GM21360 (cell line): ENCODE measurements at regions not wholly inside any gene's neighbourhood (a gene's known extent, or its start where the extent isn't known, plus 50 kb on each side); places are given as distances from the start of the nearest gene placed in this dataset.

ENCODE experiments used
- ATAC-seq: cut with Tn5 transposase; IDR thresholded peaks from one replicate; pipeline ENCODE4 v1.9.1; 2021; ENCODE audit warnings: mild to moderate bottlenecking, moderate library complexity; ENCODE audit not compliant: unreplicated experiment

DNA sequence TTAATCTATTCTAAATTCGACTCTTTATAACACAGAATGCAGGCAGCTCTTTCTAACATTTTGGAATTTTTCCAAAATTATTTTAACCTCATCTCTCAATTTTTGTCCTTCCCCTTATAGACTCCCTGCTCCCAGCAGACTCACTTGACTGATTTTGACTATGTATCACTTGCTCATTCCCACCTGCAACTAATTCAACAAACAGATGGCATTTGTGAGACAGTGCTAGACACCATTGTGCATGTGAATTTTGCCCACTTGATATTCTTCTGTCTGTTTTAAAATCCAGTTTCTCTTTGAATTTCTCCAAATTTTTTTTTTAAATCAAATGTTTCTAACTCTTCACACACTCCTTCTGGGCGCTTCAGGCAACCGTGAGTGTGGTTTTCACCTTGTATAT lies 1534.0 kb downstream of the PCDH7 start:
- no peak for ATAC-seq

DNA sequence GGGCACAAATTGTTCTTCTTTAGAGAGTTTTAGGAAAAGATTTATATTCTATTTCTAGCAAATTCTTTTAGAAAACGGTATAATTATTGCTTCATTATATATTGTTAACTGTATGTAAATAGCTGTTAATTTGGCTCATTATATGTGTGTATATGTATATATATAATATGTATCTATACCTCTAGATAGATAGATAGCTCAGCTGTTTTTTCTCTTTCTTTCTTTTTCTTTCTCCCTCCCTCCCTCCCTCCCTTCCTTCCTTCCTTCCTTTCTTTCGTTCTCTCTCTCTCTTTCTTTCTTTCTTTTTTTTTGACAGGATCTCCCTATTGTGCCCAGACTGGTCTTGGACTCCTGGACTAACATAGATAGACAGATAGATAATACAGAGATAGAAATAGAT lies 1538.8 kb downstream of the PCDH7 start:
- ATAC-seq = no peak

DNA sequence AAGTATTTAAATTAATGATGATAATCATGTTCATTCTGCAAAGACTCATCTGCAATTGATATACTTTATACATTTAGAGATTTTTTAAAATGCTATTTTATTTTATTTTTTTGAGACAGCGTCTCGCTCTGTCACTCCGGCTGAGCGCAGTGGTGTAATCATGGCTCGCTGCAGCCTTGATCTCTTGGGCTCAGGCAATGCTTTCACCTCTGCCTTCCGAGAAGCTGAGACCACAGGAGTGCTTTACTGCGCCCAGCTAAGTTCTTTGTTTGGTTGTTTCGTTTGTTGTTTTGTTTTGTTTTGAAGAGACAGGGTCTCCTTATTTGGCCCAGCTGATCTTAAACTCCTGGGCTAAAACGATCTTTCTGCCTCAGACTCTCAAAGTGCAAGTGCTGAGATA lies 1541.0 kb downstream of the PCDH7 start:
- ATAC-seq = no peak

DNA sequence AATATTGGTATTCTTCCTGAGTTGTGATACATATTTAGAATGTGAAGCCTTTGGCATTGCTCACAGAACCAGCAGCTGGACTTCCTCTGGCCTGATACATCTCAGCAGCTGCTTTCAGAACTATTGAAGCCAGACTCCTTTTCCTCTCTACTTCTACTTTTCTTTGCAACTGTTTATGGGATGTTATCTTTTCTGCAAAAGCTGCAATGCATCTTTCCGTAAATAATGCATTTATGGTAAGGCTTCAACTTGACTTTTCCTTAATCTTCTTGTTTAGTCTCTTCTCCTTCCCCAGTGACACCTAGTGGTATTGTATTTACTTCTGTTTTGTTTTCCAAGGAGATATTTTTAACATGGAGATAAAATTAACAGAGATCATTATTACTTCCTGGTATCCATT lies 1548.7 kb downstream of the PCDH7 start:
- no peak for ATAC-seq

DNA sequence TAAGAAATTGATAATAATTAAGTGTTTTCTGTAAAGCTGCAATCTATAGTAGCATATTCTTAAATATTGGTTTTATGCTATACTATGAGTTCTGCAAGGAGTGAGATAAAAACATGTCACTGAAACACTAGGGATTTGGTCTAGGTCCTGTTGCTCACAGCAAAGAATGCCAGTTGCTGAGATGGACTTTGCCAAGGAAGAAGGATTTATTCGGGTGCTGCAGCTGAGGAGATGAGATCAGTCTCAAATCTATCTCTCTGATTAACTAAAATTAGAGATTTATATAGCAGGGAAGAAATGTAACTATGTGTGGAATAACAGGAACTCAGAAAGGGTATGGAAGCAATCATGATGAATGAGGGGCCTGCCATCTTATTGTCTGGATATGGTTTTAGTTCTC lies 1569.9 kb downstream of the PCDH7 start:
- ATAC-seq = no peak

DNA sequence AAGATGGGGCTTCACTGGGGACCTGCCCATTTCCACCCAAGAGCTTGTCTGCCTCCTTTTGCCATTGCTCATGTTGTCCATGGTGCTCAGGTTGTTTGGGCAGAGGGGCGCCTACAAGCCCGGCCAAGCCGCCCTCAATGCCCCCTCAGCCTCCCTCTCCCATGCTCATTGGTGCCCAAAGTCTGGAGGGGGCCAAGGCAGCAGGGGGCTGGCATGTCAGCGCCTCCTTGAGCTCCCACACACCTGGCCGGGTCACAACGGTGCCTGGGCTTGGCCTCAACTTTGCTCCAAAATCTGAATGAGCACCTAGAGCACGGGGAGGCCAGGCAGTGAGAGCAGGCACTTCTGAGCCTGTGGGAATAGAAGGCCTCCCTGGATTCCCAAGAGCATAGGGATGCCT lies 1598.8 kb downstream of the PCDH7 start:
- no peak for ATAC-seq

DNA sequence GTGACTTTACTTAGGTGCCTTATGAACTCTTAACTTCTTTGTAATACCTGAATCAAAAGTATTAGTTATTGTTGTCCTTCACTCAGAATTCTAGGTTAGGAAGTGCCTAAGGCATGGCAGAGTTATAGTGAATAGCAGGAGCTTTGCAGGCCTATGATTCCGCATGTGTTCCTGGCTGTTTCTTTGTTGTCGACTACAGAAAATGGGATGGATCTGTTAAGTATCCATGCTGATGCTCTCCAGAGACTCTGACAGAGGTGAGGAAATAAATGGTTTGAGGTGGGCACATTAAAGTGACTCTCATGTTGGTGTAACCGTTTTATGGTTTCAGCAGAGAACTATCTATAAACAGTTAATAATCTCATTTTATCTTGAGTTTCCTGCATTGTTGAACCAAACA lies 1601.3 kb downstream of the PCDH7 start:
- no peak for ATAC-seq

DNA sequence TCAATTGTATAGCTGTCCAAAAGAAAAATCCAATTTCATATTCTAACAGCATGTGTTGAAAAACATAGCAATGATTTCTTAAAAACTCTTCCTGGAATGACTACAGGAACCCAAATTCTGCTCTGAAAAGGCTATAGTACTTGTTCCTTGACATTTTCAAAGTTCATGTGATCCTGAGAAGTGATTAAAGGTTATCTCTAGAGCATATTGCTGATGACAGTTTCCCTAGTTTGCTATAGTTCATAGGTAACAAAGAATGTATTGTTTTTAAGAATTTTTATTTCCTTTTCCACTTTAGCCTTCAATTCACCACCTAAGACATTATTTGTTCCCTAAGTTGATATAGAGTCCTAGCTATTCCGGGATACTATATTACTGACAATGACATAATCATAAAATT lies 1614.6 kb downstream of the PCDH7 start:
- no peak for ATAC-seq

DNA sequence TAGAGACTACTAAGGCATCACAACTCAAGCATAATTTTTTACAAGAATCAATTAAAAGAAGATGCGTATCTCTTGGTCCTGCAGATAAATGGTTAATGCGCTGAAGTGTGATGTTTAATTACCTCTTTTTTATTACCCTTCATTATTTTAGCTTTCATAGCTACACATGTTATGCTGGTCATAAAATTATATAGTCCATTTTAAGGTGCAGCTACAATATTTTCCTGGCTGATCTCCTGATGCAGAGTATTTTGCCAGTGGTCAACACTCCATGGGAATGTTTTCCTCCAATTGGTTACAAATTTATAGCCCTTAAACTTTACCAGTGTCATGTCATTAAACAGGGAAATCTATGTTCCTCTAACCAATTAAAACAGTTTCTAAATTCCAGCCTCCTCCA lies 1617.2 kb downstream of the PCDH7 start:
- ATAC-seq = no peak

DNA sequence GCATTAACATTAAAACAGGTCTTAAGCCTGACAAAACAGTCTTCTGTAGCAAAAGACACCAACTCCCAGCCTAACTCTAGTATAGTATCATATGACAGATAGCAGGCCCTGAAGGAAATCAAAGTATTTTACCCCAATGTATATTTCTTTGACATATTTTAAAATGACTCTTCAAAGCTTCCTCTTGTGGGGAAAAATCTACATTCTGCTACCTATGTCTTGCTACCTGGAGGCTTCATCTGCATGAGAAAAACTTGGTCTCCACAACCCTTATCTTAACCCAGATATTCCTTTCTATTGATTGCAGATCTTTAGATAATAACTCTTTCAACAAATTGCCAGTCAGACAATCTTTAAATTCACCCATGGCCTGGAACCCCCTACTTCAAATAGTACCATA lies 1620.4 kb downstream of the PCDH7 start:
- ATAC-seq = no peak

DNA sequence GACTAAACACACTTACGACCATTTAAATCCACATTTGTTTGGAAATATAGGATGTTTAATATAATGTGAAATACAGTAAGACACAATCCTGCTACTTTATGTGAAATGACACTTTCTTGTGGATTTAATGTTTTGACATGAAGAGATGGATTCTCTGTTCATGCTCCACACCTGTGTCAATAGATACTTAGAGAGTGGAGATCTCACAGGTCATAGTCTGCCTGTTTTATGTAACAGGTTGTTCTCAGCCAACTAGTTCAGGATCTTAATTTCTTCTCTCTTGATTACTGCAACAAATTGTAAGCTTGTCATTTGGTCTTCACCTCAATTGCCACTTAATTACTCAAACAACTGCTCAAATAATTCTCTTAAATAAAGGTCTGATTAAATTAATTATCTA lies 1621.2 kb downstream of the PCDH7 start:
- no peak for ATAC-seq

DNA sequence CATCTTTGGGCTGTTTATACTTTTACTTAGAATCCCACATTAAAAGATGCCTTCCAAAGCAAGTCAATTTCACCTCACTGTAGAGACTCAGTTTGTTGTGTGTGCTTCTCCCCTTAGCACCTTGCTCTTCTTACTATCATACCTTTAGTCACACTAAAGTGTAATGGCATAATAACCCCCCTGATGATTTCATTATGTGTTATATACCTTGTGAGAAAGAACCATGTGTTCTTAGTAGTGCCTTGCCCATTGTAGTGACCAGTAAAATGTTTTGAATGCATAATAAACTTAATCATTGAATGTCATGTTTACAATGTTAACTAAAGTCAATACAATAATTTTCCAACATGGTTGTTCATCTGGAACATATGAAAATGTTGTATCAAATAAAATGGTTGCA lies 1621.9 kb downstream of the PCDH7 start:
- ATAC-seq = no peak

DNA sequence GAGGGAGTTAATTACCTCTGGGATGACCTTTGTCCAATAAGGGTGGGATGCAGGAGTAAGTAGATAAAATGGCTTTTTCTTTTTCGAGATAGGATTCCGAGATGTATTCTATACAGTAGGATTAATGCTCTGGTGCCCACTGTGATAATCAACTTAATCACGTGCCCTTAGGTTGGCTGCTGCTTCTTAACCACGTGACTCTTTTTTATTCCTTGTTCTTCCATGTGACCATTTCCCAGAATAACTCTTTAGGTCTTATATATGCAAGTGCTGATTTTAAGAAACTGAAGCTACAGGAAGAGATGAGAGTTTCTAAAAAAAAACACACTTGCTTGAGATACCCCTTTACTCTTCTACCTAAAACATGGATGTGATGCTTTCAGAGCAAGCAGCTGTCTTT lies 1628.9 kb downstream of the PCDH7 start:
- ATAC-seq = no peak

DNA sequence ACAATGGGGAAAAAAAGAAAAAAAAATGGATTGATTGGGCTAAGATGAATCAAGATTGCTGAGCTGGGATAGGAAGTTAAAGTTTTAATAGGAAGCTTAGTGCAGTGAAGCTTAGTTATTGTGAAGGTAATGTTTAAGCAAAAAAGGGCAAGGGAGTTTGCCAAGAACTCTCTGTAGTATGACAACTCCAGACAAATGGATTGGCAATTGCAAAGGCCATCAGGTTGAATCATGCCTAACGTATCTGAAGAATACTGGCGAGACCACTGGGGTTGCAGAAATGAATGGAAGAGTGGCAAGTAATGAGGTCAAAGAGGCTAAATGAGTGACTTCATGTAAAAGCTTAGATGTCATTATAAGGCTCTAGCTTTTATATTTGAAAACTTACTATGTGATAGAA lies 1654.0 kb downstream of the PCDH7 start:
- no peak for ATAC-seq

DNA sequence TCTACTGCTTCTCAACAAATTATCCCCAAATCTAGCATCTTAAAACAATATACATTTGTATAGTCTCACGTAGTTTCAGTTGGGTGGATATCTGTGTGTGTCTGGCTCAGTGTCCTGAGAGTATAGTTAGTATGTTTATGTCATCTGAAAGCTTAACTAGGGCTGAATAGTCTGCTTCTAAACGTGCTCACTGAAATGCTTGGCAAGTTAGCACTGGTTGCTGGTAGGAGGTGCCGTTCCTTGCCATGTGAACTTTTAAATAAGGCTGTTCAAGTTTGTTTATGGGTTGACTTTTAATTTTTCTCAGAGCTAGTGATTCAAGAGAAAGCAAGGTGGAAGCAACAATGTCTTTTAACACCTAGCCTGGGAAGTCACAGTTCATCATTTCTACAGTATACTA lies 1673.6 kb downstream of the PCDH7 start:
- no peak for ATAC-seq

DNA sequence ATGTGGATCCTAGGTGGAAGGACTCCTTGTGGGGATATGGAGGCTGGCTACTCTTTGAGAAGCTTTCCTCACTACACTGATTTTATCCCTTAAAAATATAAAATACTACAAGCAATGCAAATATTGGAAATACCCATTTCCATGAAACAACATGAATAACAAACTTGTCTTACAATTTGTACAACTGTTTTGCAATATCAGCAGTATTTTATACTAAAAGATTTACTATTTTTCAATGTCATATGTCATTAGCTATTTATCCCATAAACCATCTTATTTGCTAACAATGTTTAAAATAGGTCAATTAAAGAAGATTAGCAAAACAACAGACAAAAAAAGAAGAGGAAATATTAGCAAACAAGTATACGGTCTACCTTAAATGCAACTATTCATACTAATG lies 1674.1 kb downstream of the PCDH7 start:
- no peak for ATAC-seq

DNA sequence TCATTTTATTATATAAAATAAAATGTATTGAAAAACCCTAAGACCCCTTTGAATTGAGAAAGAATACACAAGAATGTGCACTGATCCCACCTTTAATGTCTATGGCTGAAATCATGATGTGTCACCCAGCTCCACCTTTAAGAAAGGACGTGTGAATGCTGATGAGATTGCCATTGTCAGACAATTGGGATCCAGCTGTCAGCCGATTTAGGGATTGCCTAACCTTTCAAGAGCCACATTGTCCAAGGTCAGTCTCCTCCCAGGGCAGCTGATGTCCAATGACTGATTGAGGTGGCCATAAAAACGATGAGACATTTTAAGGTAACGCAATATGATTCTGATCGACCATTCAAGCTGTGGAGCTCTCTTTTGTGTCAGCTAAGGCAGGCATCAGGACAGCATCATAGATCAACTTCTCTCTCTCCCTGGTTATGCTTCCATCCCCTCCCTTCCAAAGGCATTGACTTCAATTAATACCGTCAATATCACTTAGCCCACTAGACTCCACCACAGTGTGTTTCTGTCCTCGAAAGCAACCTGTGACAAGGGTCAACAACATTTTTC lies 1676.4 kb downstream of the PCDH7 start:
- no peak for ATAC-seq

DNA sequence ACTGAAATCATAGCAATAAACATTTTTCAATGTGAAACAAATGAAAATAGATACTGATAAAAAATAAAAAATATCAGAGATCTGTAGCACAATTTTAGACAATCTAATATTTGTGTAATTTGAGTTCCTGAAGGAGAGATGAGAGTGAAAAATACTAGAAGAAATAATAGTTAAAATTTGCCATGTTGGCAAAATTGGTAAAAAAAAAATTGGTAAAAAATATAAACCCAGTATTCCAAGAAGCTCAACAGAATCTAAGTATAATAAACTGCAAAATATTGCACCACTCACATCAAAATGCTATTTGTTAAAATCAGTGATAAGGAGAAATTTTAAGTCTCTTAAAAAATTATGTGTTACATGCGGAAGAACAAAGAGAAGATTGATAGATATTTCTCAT lies 1680.7 kb downstream of the PCDH7 start:
- no peak for ATAC-seq

DNA sequence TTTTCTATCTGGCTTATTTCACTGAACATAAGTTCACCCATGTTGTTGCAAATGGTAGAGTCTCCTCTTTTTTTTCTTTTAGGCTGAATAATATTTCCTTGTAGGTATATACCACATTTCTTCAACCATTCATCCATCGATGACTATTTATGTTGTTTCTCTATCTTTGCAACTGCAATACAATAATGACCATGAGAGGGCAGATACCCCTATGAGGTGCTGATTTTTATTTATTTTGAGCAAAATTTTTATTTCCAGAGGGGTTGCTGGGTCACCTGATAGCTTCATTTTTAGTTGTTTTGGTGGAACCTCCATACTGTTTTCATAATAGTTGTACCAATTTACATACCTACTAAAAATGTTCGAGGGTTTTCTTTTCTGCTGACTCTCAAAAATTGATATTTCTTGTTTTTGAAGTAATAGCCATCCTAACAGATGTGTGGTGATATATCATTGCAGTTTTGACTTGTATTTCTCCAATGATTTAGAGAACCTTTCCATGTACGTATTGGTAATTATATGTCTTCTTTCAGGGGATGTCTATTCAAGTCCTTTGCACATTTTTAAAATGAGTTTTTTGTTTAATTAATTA lies 1697.0 kb downstream of the PCDH7 start:
- ATAC-seq = no peak

DNA sequence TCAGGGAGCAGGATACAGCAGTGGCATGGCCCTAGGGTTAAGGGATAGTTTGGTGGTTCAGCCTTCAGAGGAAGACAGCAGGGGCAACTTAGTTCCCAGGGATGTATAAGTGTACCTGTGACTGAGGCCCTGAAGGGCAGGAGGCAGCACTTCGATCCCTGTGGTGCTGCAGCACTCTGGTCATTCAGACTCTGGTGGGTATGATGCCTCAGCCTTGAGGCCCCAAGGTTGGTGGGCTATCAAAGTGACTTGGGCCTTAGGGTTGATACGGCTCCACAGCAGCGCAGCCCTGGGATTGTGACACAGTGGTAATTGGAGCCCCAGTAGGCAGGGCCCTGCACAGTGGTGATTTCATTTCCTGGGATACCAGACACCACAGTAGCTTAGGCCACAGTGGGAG lies 1703.1 kb downstream of the PCDH7 start:
- no peak for ATAC-seq

DNA sequence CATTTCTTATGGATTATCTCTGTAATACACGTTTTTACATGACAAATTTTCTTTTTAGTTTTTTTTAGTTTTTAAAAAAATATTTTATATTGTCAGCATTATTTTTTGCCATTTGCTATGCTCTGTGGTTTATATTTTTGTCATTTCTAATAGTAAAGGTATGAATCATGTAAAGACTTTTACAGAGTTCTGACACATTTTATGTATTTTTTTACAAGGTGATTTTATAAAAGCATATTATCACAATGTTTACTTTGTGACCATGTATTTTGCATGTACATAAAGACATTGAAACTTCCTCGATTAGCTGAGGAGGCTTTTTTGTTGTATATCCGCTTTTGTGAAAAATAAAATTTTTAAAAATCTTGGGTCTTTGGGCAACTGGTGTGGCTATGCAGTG lies 1705.1 kb downstream of the PCDH7 start:
- no peak for ATAC-seq

DNA sequence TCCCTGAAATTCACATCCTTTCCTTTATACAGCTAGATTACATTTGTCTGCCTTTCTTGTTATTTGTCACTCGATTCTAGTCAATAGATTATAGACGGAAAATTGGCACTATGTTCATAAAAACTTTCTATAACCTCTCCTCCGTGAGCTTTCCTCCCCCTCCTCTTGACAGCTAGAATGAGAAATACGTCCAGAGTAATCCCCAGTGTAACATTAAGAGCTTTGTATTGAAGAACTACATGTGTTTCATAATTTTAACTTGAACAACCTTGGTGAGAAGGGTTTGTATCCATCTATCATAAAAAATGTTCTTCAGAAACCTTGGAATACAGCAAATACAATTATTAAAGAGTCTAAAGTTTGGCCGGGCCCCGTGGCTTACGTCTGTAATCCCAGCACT lies 1707.4 kb downstream of the PCDH7 start:
- ATAC-seq = no peak

DNA sequence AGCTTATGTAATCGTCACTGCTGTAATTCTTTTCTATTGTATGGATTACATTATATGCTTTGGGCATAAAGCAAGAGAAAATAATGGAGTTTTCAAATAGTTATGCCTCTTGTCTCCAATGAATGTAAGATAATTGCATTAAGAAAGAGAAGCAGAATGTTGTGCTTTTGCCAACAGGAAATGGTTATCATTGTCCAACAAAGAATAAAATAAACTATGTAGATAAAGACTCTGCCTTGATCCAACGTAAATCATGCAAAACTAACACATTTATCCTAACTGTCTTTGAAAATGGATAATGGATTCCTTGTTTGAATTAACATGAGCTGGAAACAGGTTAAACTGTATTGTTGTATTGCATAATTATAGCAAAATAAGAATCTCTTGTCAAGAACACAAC lies 1709.0 kb downstream of the PCDH7 start:
- no peak for ATAC-seq
